ENCODE measurements at regions not wholly inside any gene's neighbourhood (a gene's known extent, or its start where the extent isn't known, plus 50 kb on each side); places are given as distances from the start of the nearest gene placed in this dataset.

GRCh38 chr2:136185981-136186776, 68.2 kb upstream of the CXCR4 start:
- Mint-ChIP-seq H3K27me3 (ENCODE audit: low read depth) (no peaks in the 10 kb centered on the region; the same call in 1 of the 2 replicates), H3K27ac (peak overlapping the region in 2 of 3 experiments; percentile 43 to 57; a peak in 2 of 7 replicates), H3K36me3 (ENCODE audit: insufficient read depth in 1 of 3, low read depth in 3 of 3) (peaks cover 0 to 2% (median 0%) of the 10 kb centered on the region in 3 experiments; a peak in 1 of 7 replicates), H3K9me3 (peaks cover 0 to 5% of the 10 kb centered on the region in 2 experiments; a peak in 1 of 5 replicates), H3K4me3 (no peak overlapping the region), H3K4me1 (peaks cover 11 to 19% of the 10 kb centered on the region in 2 experiments)
- no peak for DNase-seq
- H3T11ph ChIP-seq (ENCODE audit: low read length) = no peak overlapping the region
- no peak overlapping the region for H2BK20ac ChIP-seq (ENCODE audit: low read depth, low read length, poor library complexity, severe bottlenecking)
- H3K9ac ChIP-seq (ENCODE audit: extremely low read depth, insufficient read length, low read length) = no peak overlapping the region
- no peak overlapping the region for H3K27ac ChIP-seq (ENCODE audit: insufficient read length, low read depth, low read length)
- H2BK5ac ChIP-seq (ENCODE audit: insufficient read length, low read length) = no peak overlapping the region
- no peak for TF ChIP-seq CTCF (conservative IDR thresholded peaks at IDR 0.05)
- no peaks in the 10 kb centered on the region for H3K4me1 ChIP-seq (ENCODE audit: insufficient read depth, low read length)
- H3K9me3 ChIP-seq (ENCODE audit: control insufficient read depth, low read depth, low read length) = no peaks in the 10 kb centered on the region
- no peaks in the 10 kb centered on the region for H4K20me1 ChIP-seq (ENCODE audit: control insufficient read depth, insufficient read depth, insufficient read length)
- no peak overlapping the region for H3K23ac ChIP-seq (ENCODE audit: insufficient read length, low read depth, low read length)
- no peak overlapping the region for H2AK5ac ChIP-seq (ENCODE audit: insufficient read length, low read length)
- no peak overlapping the region for H4K91ac ChIP-seq (ENCODE audit: insufficient read length, low read depth, low read length)
- H3K79me1 ChIP-seq (ENCODE audit: insufficient read depth, low read depth, low read length, poor library complexity, severe bottlenecking) = no peaks in the 10 kb centered on the region
- no peak overlapping the region; the same call in 1 of the 2 replicates for H3K14ac ChIP-seq (ENCODE audit: insufficient read depth, low read length)
- H4K5ac ChIP-seq (ENCODE audit: insufficient read length, low read depth, low read length) = no peak overlapping the region
- no peak overlapping the region for H3K56ac ChIP-seq (ENCODE audit: insufficient read length, low read depth, low read length)
- H2BK120ac ChIP-seq (ENCODE audit: low read depth, low read length, poor library complexity, severe bottlenecking) = no peak overlapping the region
- H3K23me2 ChIP-seq (ENCODE audit: insufficient read length, low read depth, low read length, poor library complexity, severe bottlenecking) = no peaks in the 10 kb centered on the region
- no peak overlapping the region for H4K8ac ChIP-seq (replicated peaks; ENCODE audit: insufficient read length, low read depth, low read length)
- no peaks in the 10 kb centered on the region for H3K79me2 ChIP-seq (ENCODE audit: insufficient read depth, low read length)
- H3K18ac ChIP-seq (ENCODE audit: insufficient read length, low read depth, low read length) = no peak overlapping the region
- H3K27me3 ChIP-seq (ENCODE audit: insufficient read depth, low read length) = no peaks in the 10 kb centered on the region
- H3K4me2 ChIP-seq (ENCODE audit: insufficient read depth, insufficient read length, low read length) = no peak overlapping the region
- no peak overlapping the region for H2BK15ac ChIP-seq (ENCODE audit: low read depth, low read length)
- no CpG with 5 or more reads among the region's 4 CpGs for WGBS (ENCODE audit: extremely low coverage, insufficient read length, low lambda C conversion rate)
- H3K4ac ChIP-seq (ENCODE audit: low read depth, low read length) = no peak overlapping the region
- H2AFZ ChIP-seq (ENCODE audit: low read length) = no peak overlapping the region
- no peak overlapping the region for H2BK12ac ChIP-seq (ENCODE audit: insufficient read length, low read depth, low read length)
